Activated CD4-positive, alpha-beta T cell treated with anti-CD3 and anti-CD28 coated beads for 48 hours (primary cell): ENCODE measurements at regions not wholly inside any gene's neighbourhood (a gene's known extent, or its start where the extent isn't known, plus 50 kb on each side); places are given as distances from the start of the nearest gene placed in this dataset.
A peak's percentile ranks its signal among the peaks of the same experiment; 100 is the strongest.
"Not testable (repeated sequence)": the region's sequence is repeated elsewhere in the genome, so short reads cannot be mapped to it uniquely, and the experiment has no call there.

ENCODE experiments used
- DNase-seq: peaks from one replicate; pipeline ENCODE4 v3.0.0-alpha.2; 2020

- DNase-seq, result no peak
Observed at GRCh38 chr3:198096015-198096414, 136.0 kb downstream of the LMLN start.

GRCh38 chr3:198097048-198097447, 137.0 kb downstream of the LMLN start:
- no peak for DNase-seq

- DNase-seq, result not testable (repeated sequence)
Observed at GRCh38 chr3:198098661-198099081, 138.7 kb downstream of the LMLN start.

GRCh38 chr3:198103070-198103469, 143.1 kb downstream of the LMLN start:
- DNase-seq, result peak; percentile 16

GRCh38 chr3:198106265-198106664, 146.2 kb downstream of the LMLN start:
- DNase-seq, result no peak

GRCh38 chr3:198107840-198108734, 148.1 kb downstream of the LMLN start:
- DNase-seq, result no peak

GRCh38 chr3:198109883-198110282, 149.9 kb downstream of the LMLN start:
- no peak for DNase-seq

GRCh38 chr3:198112031-198112430, 152.0 kb downstream of the LMLN start:
- DNase-seq, result no peak

- no peak for DNase-seq
Observed at GRCh38 chr3:198113206-198114053, 153.4 kb downstream of the LMLN start.

GRCh38 chr3:198114516-198114915, 154.5 kb downstream of the LMLN start:
- not testable (repeated sequence) for DNase-seq

GRCh38 chr3:198122184-198122583, 162.2 kb downstream of the LMLN start:
- DNase-seq, result not testable (repeated sequence)

- DNase-seq, result not testable (repeated sequence)
Observed at GRCh38 chr3:198137038-198137835, 177.2 kb downstream of the LMLN start.

GRCh38 chr3:198138205-198138604, 178.2 kb downstream of the LMLN start:
- DNase-seq, result not testable (repeated sequence)

GRCh38 chr3:198139037-198139436, 179.0 kb downstream of the LMLN start:
- not testable (repeated sequence) for DNase-seq

- DNase-seq, result not testable (repeated sequence)
Observed at GRCh38 chr3:198139513-198140167, 179.6 kb downstream of the LMLN start.

- DNase-seq, result not testable (repeated sequence)
Observed at GRCh38 chr3:198143300-198144137, 183.5 kb downstream of the LMLN start.

- not testable (repeated sequence) for DNase-seq
Observed at GRCh38 chr3:198145231-198145784, 185.3 kb downstream of the LMLN start.

- not testable (repeated sequence) for DNase-seq
Observed at GRCh38 chr3:198146070-198146469, 186.1 kb downstream of the LMLN start.

- DNase-seq, result not testable (repeated sequence)
Observed at GRCh38 chr3:198146559-198147164, 186.6 kb downstream of the LMLN start.

GRCh38 chr3:198147213-198147612, 187.2 kb downstream of the LMLN start:
- DNase-seq, result not testable (repeated sequence)
